HepG2 (cell line): ENCODE measurements at regions not wholly inside any gene's neighbourhood (a gene's known extent, or its start where the extent isn't known, plus 50 kb on each side); places are given as distances from the start of the nearest gene placed in this dataset.

Experiments used
- ATAC-seq: fragments of 200-7000 bp; cut with Tn5 transposase; 3 replicates; pipeline ENCODE4 v1.9.1; 2020; ENCODE audit warnings: mild to moderate bottlenecking, moderate library complexity
- BruUV-seq: library from RNA; stranded (reverse); fragments of 400-500 nt; replicated peaks from 2 replicates; lab custom pipeline; 2021; lab: Mats Ljungman, UMichigan
- CTCF ChIA-PET: fragments of 300-600 bp; formaldehyde crosslinking; extraction: SDS; loops from one replicate; lab custom pipeline; 2021; ENCODE audit warnings: low total read pairs, inconsistent platforms, low intra/inter-chr PET ratio; lab: Yijun Ruan, JAX
- POLR2A ChIA-PET: fragments of 350-600 bp; sonication (Branson Sonifier 250); formaldehyde crosslinking; loops from one replicate; lab custom pipeline; 2020; ENCODE audit warnings: antibody characterized with exemption, inconsistent platforms; lab: Yijun Ruan, JAX
- DNase-seq: peaks from one replicate; pipeline ENCODE4 v3.0.0-alpha.2; 2015; ENCODE audit warnings: low spot score
- FAIRE-seq: peaks from 3 replicates; lab custom pipeline; 2011; peaks lifted over from hg19 to GRCh38; lab: Jason Lieb, UNC
- H2AFZ ChIP-seq: one replicate; pipeline ENCODE4 v1.6.1; 2011; ENCODE audit warnings: low read length, inconsistent platforms
- H3K27ac ChIP-seq: fragments of 300-600 bp; 3 replicates; pipeline ENCODE4 v1.8.0; 2011; ENCODE audit warnings: mixed run types, mild to moderate bottlenecking, mixed read lengths, low read length, inconsistent platforms; ENCODE audit not compliant: insufficient read depth; ENCODE audit errors: extremely low read length
- H3K27me3 ChIP-seq, 2 experiments: fragments of 200-600 bp in 1 of 2; 2 replicates in 1 of 2; 3 replicates in 1 of 2; pipeline versions ENCODE4 v1.6.0 to v1.8.0; 2011; ENCODE audit warnings: low read length in 2 of 2, mild to moderate bottlenecking in 2 of 2, moderate library complexity in 2 of 2, inconsistent platforms in 1 of 2; ENCODE audit not compliant: insufficient read depth in 2 of 2, control insufficient read depth in 1 of 2
- H3K36me3 ChIP-seq, 2 experiments: fragments of 200-600 bp in 1 of 2; replicated peaks in 1 of 2; 2 replicates in 1 of 2; 3 replicates in 1 of 2; pipeline versions ENCODE4 v1.5.1 to v1.8.0; 2011; ENCODE audit warnings: low read length in 2 of 2, inconsistent platforms in 1 of 2; ENCODE audit not compliant: insufficient read depth in 2 of 2, control insufficient read depth in 1 of 2
- H3K4me1 ChIP-seq: 2 replicates; pipeline ENCODE4 v1.5.1; 2012; ENCODE audit warnings: low read length, inconsistent platforms; ENCODE audit not compliant: insufficient read depth
- H3K4me2 ChIP-seq: 2 replicates; pipeline ENCODE4 v1.6.0; 2011; ENCODE audit warnings: low read depth, low read length, inconsistent platforms
- H3K4me3 ChIP-seq, 3 experiments: fragments of 200-600 bp in 1 of 3; sonication (generic), shearing (Covaris generic) in 1 of 3; replicated peaks in 1 of 3; 2 replicates each; pipeline ENCODE4 v1.5.1; 2011 to 2016; ENCODE audit warnings: low read length in 3 of 3, inconsistent platforms in 2 of 3, low read depth in 2 of 3, mild to moderate bottlenecking in 2 of 3, control low read depth in 1 of 3, mixed read lengths in 1 of 3; ENCODE audit not compliant: insufficient read depth in 1 of 3
- H3K79me2 ChIP-seq: one replicate; pipeline ENCODE4 v1.6.1; 2011; ENCODE audit warnings: low read length, inconsistent platforms; ENCODE audit not compliant: insufficient read depth
- H3K9ac ChIP-seq: 2 replicates; pipeline ENCODE4 v1.6.0; 2011; ENCODE audit warnings: mild to moderate bottlenecking, low read depth, low read length, inconsistent platforms; ENCODE audit not compliant: insufficient read depth
- H3K9me3 ChIP-seq: 2 replicates; pipeline ENCODE4 v1.5.1; 2012; ENCODE audit warnings: mild to moderate bottlenecking, low read length
- H4K20me1 ChIP-seq: 2 replicates; pipeline ENCODE4 v1.6.0; 2011; ENCODE audit warnings: inconsistent platforms, mild to moderate bottlenecking, low read length, moderate library complexity; ENCODE audit not compliant: insufficient read depth
- HES4 ChIP-seq: sonication (generic); formaldehyde crosslinking; IDR thresholded peaks from 2 replicates; pipeline ENCODE4 v1.9.0; 2021; ENCODE audit warnings: mild to moderate bottlenecking, missing genetic modification reagents, borderline replicate concordance
- HOXD1 ChIP-seq: sonication (generic); formaldehyde crosslinking; IDR thresholded peaks from 2 replicates; pipeline ENCODE4 v1.5.0; 2020; ENCODE audit warnings: missing genetic modification reagents
- RXRA ChIP-seq: sonication (generic); formaldehyde crosslinking; IDR thresholded peaks from 2 replicates; pipeline ENCODE4 v1.5.1; 2020; ENCODE audit warnings: missing genetic modification reagents
- TSC22D2 ChIP-seq: sonication (generic); formaldehyde crosslinking; IDR thresholded peaks from 2 replicates; pipeline ENCODE4 v1.5.1; 2020; ENCODE audit warnings: missing genetic modification reagents, mild to moderate bottlenecking, borderline replicate concordance
- ZFP82 ChIP-seq: sonication (generic); formaldehyde crosslinking; IDR thresholded peaks from 2 replicates; pipeline ENCODE4 v1.5.1; 2020; ENCODE audit warnings: mild to moderate bottlenecking, missing genetic modification reagents, borderline replicate concordance
- ZNF558 ChIP-seq: sonication (generic); formaldehyde crosslinking; IDR thresholded peaks from 2 replicates; pipeline ENCODE4 v1.9.0; 2022; ENCODE audit warnings: mild to moderate bottlenecking, missing genetic modification reagents, borderline replicate concordance
- ZNF589 ChIP-seq: sonication (generic); formaldehyde crosslinking; conservative IDR thresholded peaks from 2 replicates; pipeline ENCODE4 v1.8.0; 2022; ENCODE audit warnings: mild to moderate bottlenecking, moderate library complexity, missing genetic modification reagents
- WGBS: methylation state at CpG from one replicate; pipeline ENCODE4 v1.1.6; 2017; ENCODE audit warnings: low lambda C conversion rate; 5-methylcytosine and 5-hydroxymethylcytosine counted together
- in situ Hi-C: cut with HindIII; loops from 2 replicates; pipeline ENCODE4 v1.10.0; 2017; ENCODE audit warnings: low pct_unique_long_range_greater_than_20kb; ENCODE audit not compliant: extremely low pct_ligation_motif_present
- intact Hi-C: fragments of 100-400 bp; cut with micrococcal nuclease; formaldehyde crosslinking; loops from one replicate; pipeline ENCODE4 v1.10.0; 2022; ENCODE audit not compliant: unreplicated experiment
- TF ChIP-seq, protein P1 (sequence below): sonication (generic); formaldehyde crosslinking; IDR thresholded peaks from 2 replicates; pipeline ENCODE4 v1.4.0; 2020; ENCODE audit warnings: low read depth, missing genetic modification reagents
- TF ChIP-seq, protein P2 (sequence below): sonication (generic); IDR thresholded peaks from 2 replicates; pipeline ENCODE4 v1.6.1; 2016; ENCODE audit warnings: low read depth, borderline replicate concordance

DNA sequence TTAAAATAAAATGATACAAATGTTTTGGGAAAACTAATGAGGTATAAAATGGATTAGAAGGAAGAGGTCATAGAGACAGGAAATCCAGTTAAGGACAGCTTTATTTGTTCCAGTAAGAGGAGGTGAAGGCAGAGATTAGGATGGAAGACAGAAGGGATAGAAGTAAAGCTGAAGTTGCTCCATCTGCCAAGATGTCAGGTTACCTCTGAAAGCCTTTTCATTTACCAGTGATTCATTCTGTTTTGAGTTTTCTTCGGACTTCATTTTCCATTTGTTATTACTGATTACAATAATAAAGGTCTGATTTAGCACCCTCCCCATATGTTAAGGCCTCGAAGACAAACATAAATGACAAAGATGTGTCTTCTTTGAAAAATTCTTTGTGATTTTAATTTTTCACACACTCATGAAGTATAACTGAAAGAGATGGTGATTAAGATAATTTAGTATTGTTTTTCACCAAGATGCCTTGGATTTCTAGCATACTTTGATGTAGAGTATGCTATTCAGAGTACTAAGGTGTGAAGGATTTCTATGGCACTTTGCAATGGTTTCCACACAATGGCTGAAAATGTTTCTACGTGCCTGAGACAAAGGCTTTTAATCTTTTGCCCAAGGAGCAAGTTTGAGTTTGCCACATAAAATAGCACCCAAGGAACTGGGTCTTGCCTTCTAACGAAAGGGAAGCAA, 75.4 kb upstream of the PLAAT1 start:
- ChIA-PET POLR2A (no interaction called here), CTCF (no interaction called here)
- H3K4me2 ChIP-seq = no peak overlapping the region
- no peaks in the 10 kb centered on the region for H3K4me1 ChIP-seq
- in situ Hi-C loops (no loop called here), intact Hi-C loops (no loop called here)
- H4K20me1 ChIP-seq = no peaks in the 10 kb centered on the region
- DNase-seq (no peak), ATAC-seq (no peak), FAIRE-seq (no peak)
- H3K27ac ChIP-seq = no peak overlapping the region
- no peaks in the 10 kb centered on the region for H3K79me2 ChIP-seq
- H3K9ac ChIP-seq = no peak overlapping the region
- no peaks in the 10 kb centered on the region for H3K9me3 ChIP-seq
- H3K4me3 ChIP-seq = no peak overlapping the region
- H3K27me3 ChIP-seq = no peaks in the 10 kb centered on the region
- 4% methylated on average over 4 of the region's 4 CpGs for WGBS
- H3K36me3 ChIP-seq = no peaks in the 10 kb centered on the region
- TF ChIP-seq ZFP82 (CRISPR knock-in tag) (no peak), TSC22D2 (CRISPR knock-in tag) (no peak), HOXD1 (CRISPR knock-in tag) (no peak), ZNF558 (CRISPR knock-in tag) (no peak), ZNF589 (CRISPR knock-in tag) (no peak), HES4 (no peak), RXRA (CRISPR knock-in tag) (no peak)
- TF ChIP-seq, protein P1, sequence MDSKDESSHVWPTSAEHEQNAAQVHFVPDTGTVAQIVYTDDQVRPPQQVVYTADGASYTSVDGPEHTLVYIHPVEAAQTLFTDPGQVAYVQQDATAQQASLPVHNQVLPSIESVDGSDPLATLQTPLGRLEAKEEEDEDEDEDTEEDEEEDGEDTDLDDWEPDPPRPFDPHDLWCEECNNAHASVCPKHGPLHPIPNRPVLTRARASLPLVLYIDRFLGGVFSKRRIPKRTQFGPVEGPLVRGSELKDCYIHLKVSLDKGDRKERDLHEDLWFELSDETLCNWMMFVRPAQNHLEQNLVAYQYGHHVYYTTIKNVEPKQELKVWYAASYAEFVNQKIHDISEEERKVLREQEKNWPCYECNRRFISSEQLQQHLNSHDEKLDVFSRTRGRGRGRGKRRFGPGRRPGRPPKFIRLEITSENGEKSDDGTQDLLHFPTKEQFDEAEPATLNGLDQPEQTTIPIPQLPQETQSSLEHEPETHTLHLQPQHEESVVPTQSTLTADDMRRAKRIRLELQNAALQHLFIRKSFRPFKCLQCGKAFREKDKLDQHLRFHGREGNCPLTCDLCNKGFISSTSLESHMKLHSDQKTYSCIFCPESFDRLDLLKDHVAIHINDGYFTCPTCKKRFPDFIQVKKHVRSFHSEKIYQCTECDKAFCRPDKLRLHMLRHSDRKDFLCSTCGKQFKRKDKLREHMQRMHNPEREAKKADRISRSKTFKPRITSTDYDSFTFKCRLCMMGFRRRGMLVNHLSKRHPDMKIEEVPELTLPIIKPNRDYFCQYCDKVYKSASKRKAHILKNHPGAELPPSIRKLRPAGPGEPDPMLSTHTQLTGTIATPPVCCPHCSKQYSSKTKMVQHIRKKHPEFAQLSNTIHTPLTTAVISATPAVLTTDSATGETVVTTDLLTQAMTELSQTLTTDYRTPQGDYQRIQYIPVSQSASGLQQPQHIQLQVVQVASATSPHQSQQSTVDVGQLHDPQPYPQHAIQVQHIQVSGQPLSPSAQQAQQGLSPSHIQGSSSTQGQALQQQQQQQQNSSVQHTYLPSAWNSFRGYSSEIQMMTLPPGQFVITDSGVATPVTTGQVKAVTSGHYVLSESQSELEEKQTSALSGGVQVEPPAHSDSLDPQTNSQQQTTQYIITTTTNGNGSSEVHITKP (CRISPR knock-in tag) = no peak
- TF ChIP-seq, protein P2, sequence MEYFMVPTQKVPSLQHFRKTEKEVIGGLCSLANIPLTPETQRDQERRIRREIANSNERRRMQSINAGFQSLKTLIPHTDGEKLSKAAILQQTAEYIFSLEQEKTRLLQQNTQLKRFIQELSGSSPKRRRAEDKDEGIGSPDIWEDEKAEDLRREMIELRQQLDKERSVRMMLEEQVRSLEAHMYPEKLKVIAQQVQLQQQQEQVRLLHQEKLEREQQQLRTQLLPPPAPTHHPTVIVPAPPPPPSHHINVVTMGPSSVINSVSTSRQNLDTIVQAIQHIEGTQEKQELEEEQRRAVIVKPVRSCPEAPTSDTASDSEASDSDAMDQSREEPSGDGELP = no peak
- no TSS peak for BruUV-seq
- H2AFZ ChIP-seq = no peak overlapping the region
